ENCODE measurements at regions not wholly inside any gene's neighbourhood (a gene's known extent, or its start where the extent isn't known, plus 50 kb on each side); places are given as distances from the start of the nearest gene placed in this dataset.
"Not testable (repeated sequence)": the region's sequence is repeated elsewhere in the genome, so short reads cannot be mapped to it uniquely, and the experiment has no call there.

DNA sequence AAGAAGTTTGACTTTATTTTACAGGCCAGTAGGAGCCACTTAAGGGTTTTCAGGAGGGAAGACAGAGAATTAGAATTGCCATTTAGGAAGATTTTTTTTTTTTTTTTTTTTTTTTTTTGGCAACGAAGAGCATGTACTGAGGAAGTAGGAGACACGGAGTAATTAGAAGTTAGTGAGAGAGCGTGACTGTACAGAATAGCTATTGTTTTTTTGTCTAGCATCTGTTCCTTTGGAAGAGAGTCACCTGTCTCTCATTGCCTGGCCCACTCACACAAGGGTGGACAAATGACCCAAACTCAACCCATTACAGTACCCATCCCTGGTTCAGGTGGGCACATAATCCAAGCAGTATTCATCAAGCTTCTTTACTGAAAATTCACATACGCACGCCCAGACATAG lies 166.7 kb downstream of the LACC1 start:
- Histone ChIP-seq H3K27ac (ENCODE audit: low read length) (no peak overlapping the region), H3K27me3 (ENCODE audit: control insufficient read depth, insufficient read depth, low read length) (no peaks in the 10 kb centered on the region), H3K9me3 (ENCODE audit: control insufficient read depth, low read depth, low read length) (no peaks in the 10 kb centered on the region)

DNA sequence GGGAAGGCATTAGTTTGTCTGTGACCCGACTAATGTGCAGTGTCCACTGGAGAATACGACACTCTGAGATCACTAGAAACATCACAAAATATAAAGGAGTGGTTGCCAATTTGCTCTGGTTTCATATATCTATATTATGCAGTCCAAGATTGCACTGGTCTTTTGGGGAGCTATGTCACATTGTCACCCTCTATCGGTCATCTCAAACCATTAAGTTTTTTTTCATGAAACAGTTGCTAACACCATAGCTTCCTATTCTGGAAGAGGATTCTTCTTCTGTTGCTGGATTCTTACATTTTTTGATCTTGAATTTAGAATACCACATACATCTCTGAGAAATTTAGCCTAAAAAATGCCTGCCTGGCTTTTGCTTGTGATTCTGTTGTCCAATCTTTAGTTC lies 168.6 kb downstream of the LACC1 start:
- Histone ChIP-seq H3K9me3 (ENCODE audit: control insufficient read depth, low read depth, low read length) (no peaks in the 10 kb centered on the region), H3K4me1 (ENCODE audit: control insufficient read depth, low read depth, low read length) (peaks cover 20% of the 10 kb centered on the region), H3K9ac (ENCODE audit: low read length) (no peak overlapping the region), H3K27me3 (ENCODE audit: control insufficient read depth, insufficient read depth, low read length) (no peaks in the 10 kb centered on the region), H3K36me3 (ENCODE audit: control insufficient read depth, low read depth, low read length) (no peaks in the 10 kb centered on the region), H3K4me3 (ENCODE audit: low read length) (no peak overlapping the region), H3K27ac (ENCODE audit: low read length) (no peak overlapping the region)

More for the DNA sequence above, 166.7 kb downstream of the LACC1 start:
- Histone ChIP-seq H3K4me1 (ENCODE audit: control insufficient read depth, low read depth, low read length) (peaks cover 7% of the 10 kb centered on the region), H3K9ac (ENCODE audit: low read length) (no peak overlapping the region), H3K36me3 (ENCODE audit: control insufficient read depth, low read depth, low read length) (no peaks in the 10 kb centered on the region), H3K4me3 (ENCODE audit: low read length) (no peak overlapping the region)

- H3K9me3 ChIP-seq (ENCODE audit: control insufficient read depth, low read depth, low read length), result no peaks in the 10 kb centered on the region
- H3K27me3 ChIP-seq (ENCODE audit: control insufficient read depth, insufficient read depth, low read length), result no peaks in the 10 kb centered on the region
- H3K9ac ChIP-seq (ENCODE audit: low read length), result no peak overlapping the region
- peaks cover 22% of the 10 kb centered on the region for H3K4me1 ChIP-seq (ENCODE audit: control insufficient read depth, low read depth, low read length)
- no peak overlapping the region for H3K4me3 ChIP-seq (ENCODE audit: low read length)
- no peak overlapping the region for H3K27ac ChIP-seq (ENCODE audit: low read length)
- H3K36me3 ChIP-seq (ENCODE audit: control insufficient read depth, low read depth, low read length), result no peaks in the 10 kb centered on the region
Measured at GRCh38 chr13:44049081-44049945, 169.6 kb downstream of the LACC1 start.

- no peak overlapping the region for H3K27ac ChIP-seq (ENCODE audit: low read length)
- no peaks in the 10 kb centered on the region for H3K9me3 ChIP-seq (ENCODE audit: control insufficient read depth, low read depth, low read length)
- H3K36me3 ChIP-seq (ENCODE audit: control insufficient read depth, low read depth, low read length), result no peaks in the 10 kb centered on the region
- H3K4me3 ChIP-seq (ENCODE audit: low read length), result no peak overlapping the region
- H3K4me1 ChIP-seq (ENCODE audit: control insufficient read depth, low read depth, low read length), result peaks cover 17% of the 10 kb centered on the region
- no peak overlapping the region for H3K9ac ChIP-seq (ENCODE audit: low read length)
- no peaks in the 10 kb centered on the region for H3K27me3 ChIP-seq (ENCODE audit: control insufficient read depth, insufficient read depth, low read length)
Measured at GRCh38 chr13:44050450-44051063, 170.9 kb downstream of the LACC1 start.

DNA sequence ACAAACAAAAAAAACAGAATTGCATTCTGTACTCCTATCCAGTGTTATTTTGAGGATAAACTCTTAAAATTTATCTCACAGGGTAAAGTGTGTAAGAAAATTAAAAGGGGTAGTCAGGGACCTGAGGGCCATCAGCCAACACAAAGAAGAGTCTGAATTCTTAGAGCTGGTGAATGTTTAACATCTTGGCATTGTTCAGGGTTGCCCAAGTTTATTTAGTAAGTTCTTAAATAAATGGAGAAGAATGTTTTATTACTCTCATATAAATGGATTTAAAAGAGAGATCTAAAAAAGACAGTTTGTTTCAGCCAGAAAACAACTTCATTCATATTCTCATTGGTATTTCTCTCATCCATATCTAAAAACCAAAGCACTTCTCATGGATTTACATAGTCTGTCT lies 171.7 kb downstream of the LACC1 start:
- no peak overlapping the region for H3K4me3 ChIP-seq (ENCODE audit: low read length)
- H3K36me3 ChIP-seq (ENCODE audit: control insufficient read depth, low read depth, low read length), result no peaks in the 10 kb centered on the region
- H3K4me1 ChIP-seq (ENCODE audit: control insufficient read depth, low read depth, low read length), result peaks cover 17% of the 10 kb centered on the region
- no peak overlapping the region for H3K27ac ChIP-seq (ENCODE audit: low read length)
- no peaks in the 10 kb centered on the region for H3K27me3 ChIP-seq (ENCODE audit: control insufficient read depth, insufficient read depth, low read length)
- H3K9ac ChIP-seq (ENCODE audit: low read length), result no peak overlapping the region
- no peaks in the 10 kb centered on the region for H3K9me3 ChIP-seq (ENCODE audit: control insufficient read depth, low read depth, low read length)

DNA sequence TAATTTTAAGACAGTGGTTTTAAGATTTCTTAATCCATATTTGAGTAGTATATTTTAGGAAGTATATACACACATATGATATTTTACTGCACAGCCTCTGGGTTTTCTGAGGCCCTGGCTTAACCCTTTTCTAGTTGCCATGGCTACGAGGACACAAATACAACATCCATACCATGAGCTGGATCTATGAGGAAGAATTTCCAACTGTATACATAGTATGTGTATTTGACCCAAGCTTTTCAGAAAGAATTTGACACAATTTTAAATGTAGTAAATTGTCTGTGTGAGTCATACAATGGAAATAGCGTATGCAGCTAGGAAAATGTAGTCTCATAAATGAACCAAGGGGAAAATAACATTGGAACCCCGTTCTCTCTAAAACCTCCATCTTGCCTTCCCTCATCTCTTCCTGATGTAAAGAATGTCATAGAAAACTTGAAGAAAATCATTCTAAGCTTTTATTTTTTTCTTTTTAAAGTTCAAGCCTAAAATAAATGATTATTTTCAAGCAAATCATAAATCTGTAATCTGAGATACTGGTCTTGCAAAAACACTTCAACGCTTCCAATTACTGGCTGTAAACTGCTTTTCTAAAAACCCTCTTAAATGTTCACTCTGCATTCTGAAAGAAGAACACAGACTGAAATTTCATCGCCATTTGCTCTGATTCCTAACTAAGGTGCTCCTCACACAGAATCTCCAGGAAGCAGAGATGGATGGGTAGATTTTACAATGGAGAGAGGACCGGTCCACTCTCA lies 172.4 kb downstream of the LACC1 start:
- Histone ChIP-seq H3K27ac (ENCODE audit: low read length) (no peak overlapping the region), H3K27me3 (ENCODE audit: control insufficient read depth, insufficient read depth, low read length) (no peaks in the 10 kb centered on the region), H3K9me3 (ENCODE audit: control insufficient read depth, low read depth, low read length) (no peaks in the 10 kb centered on the region), H3K36me3 (ENCODE audit: control insufficient read depth, low read depth, low read length) (no peaks in the 10 kb centered on the region), H3K4me3 (ENCODE audit: low read length) (no peak overlapping the region), H3K9ac (ENCODE audit: low read length) (peak overlapping the region; percentile 21), H3K4me1 (ENCODE audit: control insufficient read depth, low read depth, low read length) (peaks cover 17% of the 10 kb centered on the region)

GRCh38 chr13:44052780-44053184 lies 173.1 kb downstream of the LACC1 start:
- H3K4me3 ChIP-seq (ENCODE audit: low read length), result no peak overlapping the region
- H3K27ac ChIP-seq (ENCODE audit: low read length), result no peak overlapping the region
- H3K27me3 ChIP-seq (ENCODE audit: control insufficient read depth, insufficient read depth, low read length), result no peaks in the 10 kb centered on the region
- H3K4me1 ChIP-seq (ENCODE audit: control insufficient read depth, low read depth, low read length), result peaks cover 17% of the 10 kb centered on the region
- no peaks in the 10 kb centered on the region for H3K36me3 ChIP-seq (ENCODE audit: control insufficient read depth, low read depth, low read length)
- H3K9me3 ChIP-seq (ENCODE audit: control insufficient read depth, low read depth, low read length), result no peaks in the 10 kb centered on the region
- H3K9ac ChIP-seq (ENCODE audit: low read length), result no peak overlapping the region

- Histone ChIP-seq H3K27me3 (ENCODE audit: control insufficient read depth, insufficient read depth, low read length) (no peaks in the 10 kb centered on the region), H3K4me3 (ENCODE audit: low read length) (no peak overlapping the region), H3K9me3 (ENCODE audit: control insufficient read depth, low read depth, low read length) (no peaks in the 10 kb centered on the region), H3K4me1 (ENCODE audit: control insufficient read depth, low read depth, low read length) (peaks cover 17% of the 10 kb centered on the region), H3K36me3 (ENCODE audit: control insufficient read depth, low read depth, low read length) (no peaks in the 10 kb centered on the region), H3K9ac (ENCODE audit: low read length) (no peak overlapping the region), H3K27ac (ENCODE audit: low read length) (no peak overlapping the region)
Measured at GRCh38 chr13:44053208-44053607, 173.5 kb downstream of the LACC1 start.

GRCh38 chr13:44054525-44054924 lies 174.8 kb downstream of the LACC1 start:
- Histone ChIP-seq H3K4me3 (ENCODE audit: low read length) (no peak overlapping the region), H3K9me3 (ENCODE audit: control insufficient read depth, low read depth, low read length) (no peaks in the 10 kb centered on the region), H3K36me3 (ENCODE audit: control insufficient read depth, low read depth, low read length) (no peaks in the 10 kb centered on the region), H3K27ac (ENCODE audit: low read length) (no peak overlapping the region), H3K9ac (ENCODE audit: low read length) (no peak overlapping the region), H3K4me1 (ENCODE audit: control insufficient read depth, low read depth, low read length) (peaks cover 27% of the 10 kb centered on the region), H3K27me3 (ENCODE audit: control insufficient read depth, insufficient read depth, low read length) (no peaks in the 10 kb centered on the region)

DNA sequence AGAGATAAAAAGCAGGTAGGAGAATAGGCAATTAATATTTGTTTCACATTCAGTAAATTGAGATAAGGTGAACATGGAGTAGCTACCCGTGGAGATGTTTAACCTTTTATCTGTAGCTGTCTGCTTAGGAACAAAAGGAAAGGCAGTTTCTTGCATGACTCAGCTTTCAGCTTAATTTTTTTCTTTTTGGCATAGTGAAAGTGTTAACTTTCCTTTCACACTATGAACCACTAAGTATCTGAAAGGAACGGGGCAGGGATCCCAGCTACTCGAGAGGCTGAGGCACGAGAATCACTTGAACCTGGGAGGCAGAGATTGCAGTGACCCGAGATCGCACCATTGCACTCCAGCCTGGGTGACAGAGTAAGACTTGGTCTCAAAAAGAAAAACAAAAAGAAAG lies 176.0 kb downstream of the LACC1 start:
- H3K9me3 ChIP-seq (ENCODE audit: control insufficient read depth, low read depth, low read length); H3K4me3 ChIP-seq (ENCODE audit: low read length); H3K27me3 ChIP-seq (ENCODE audit: control insufficient read depth, insufficient read depth, low read length); H3K27ac ChIP-seq (ENCODE audit: low read length); H3K36me3 ChIP-seq (ENCODE audit: control insufficient read depth, low read depth, low read length); H3K9ac ChIP-seq (ENCODE audit: low read length): not testable (repeated sequence)
- peaks cover 27% of the 10 kb centered on the region for H3K4me1 ChIP-seq (ENCODE audit: control insufficient read depth, low read depth, low read length)

DNA sequence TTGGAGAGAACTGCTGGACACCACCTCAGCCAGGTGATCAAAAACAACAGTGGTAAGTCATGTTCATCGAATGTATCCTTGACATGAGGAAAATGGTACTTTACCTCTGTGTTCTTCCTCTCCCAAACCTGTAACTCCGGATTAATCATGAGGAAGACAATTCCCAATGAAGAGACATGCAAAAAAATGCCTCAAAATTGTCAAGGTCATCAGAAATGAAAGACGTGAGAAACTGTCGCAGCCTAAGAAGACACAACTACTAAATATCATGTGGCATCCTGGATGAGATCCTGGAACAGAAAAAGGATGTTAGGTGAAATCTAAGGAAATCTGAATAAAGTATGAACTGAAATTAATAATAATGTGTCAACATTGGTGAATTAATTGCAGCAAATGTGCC lies 178.4 kb downstream of the LACC1 start:
- Histone ChIP-seq H3K36me3 (ENCODE audit: control insufficient read depth, low read depth, low read length) (no peaks in the 10 kb centered on the region), H3K4me1 (ENCODE audit: control insufficient read depth, low read depth, low read length) (peaks cover 16% of the 10 kb centered on the region), H3K27ac (ENCODE audit: low read length) (no peak overlapping the region), H3K27me3 (ENCODE audit: control insufficient read depth, insufficient read depth, low read length) (no peaks in the 10 kb centered on the region), H3K9ac (ENCODE audit: low read length) (no peak overlapping the region), H3K4me3 (ENCODE audit: low read length) (no peak overlapping the region), H3K9me3 (ENCODE audit: control insufficient read depth, low read depth, low read length) (no peaks in the 10 kb centered on the region)
